MCF 10A (cell line): ENCODE measurements at regions not wholly inside any gene's neighbourhood (a gene's known extent, or its start where the extent isn't known, plus 50 kb on each side); places are given as distances from the start of the nearest gene placed in this dataset.

Experiments used
- BruUV-seq: library from RNA; stranded (reverse); fragments of 400-500 nt; replicated peaks from 2 replicates; lab custom pipeline; 2021; lab: Mats Ljungman, UMichigan
- CTCF ChIA-PET: fragments of 300-600 bp; sonication (Branson Sonifier 250); formaldehyde crosslinking; extraction: SDS; loops from one replicate; lab custom pipeline; 2021; ENCODE audit warnings: antibody characterized with exemption, inconsistent platforms; lab: Yijun Ruan, JAX
- POLR2A ChIA-PET: fragments of 300-600, 350-650 bp; sonication (Branson Sonifier 250); formaldehyde crosslinking; extraction: SDS; loops from one replicate; lab custom pipeline; 2020; ENCODE audit warnings: antibody characterized with exemption, inconsistent platforms; lab: Yijun Ruan, JAX
- DNase-seq: peaks from one replicate; pipeline ENCODE4 v3.0.0-alpha.2; 2018; ENCODE audit not compliant: unreplicated experiment
- H3K27ac Mint-ChIP-seq: one replicate; pipeline ENCODE4 v1.8.0; 2022; ENCODE audit warnings: mild to moderate bottlenecking, low read depth, mixed read lengths; ENCODE audit not compliant: unreplicated experiment
- H3K27me3 Mint-ChIP-seq: one replicate; pipeline ENCODE4 v1.8.0; 2022; ENCODE audit warnings: mixed read lengths; ENCODE audit not compliant: insufficient read depth, unreplicated experiment
- H3K36me3 Mint-ChIP-seq: one replicate; pipeline ENCODE4 v1.8.0; 2022; ENCODE audit warnings: mild to moderate bottlenecking, moderate library complexity, mixed read lengths; ENCODE audit not compliant: insufficient read depth, unreplicated experiment
- H3K4me1 Mint-ChIP-seq: one replicate; pipeline ENCODE4 v1.8.0; 2022; ENCODE audit warnings: mixed read lengths; ENCODE audit not compliant: insufficient read depth, unreplicated experiment
- H3K4me3 Mint-ChIP-seq: one replicate; pipeline ENCODE4 v1.8.0; 2022; ENCODE audit warnings: mild to moderate bottlenecking, moderate library complexity, mixed read lengths; ENCODE audit not compliant: unreplicated experiment
- H3K9me3 Mint-ChIP-seq: one replicate; pipeline ENCODE4 v1.8.0; 2022; ENCODE audit warnings: mixed read lengths; ENCODE audit not compliant: unreplicated experiment
- intact Hi-C: fragments of 100-400 bp; cut with micrococcal nuclease; formaldehyde crosslinking; loops from 2 replicates; pipeline ENCODE4 v1.14.1; 2022
- TF ChIP-seq, protein P1 (sequence below): fragments of 200-600 bp; IDR thresholded peaks from one replicate; pipeline ENCODE4 v1.8.0; 2022; ENCODE audit warnings: antibody characterized with exemption, mild to moderate bottlenecking; ENCODE audit not compliant: unreplicated experiment

DNA sequence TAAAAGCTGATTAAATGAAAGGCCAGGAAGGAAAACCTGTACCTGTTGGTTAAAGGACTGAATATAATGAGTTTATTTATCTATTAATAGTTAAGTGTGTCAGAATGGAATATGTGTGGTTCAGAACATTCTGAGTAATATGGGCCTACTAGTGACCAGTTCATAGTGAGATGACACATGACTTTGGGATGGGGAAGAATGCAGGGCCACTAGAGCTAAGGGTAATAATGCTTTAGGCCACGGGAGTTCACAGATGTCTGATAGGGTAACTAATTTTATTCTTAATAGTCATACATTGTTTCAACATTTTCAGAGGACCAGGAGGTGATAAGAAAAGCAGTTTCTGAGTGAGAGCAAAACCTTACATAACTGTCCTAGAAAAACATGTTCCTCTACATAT, 247.8 kb upstream of the OR4E1 start:
- Mint-ChIP-seq H3K36me3 (no peaks in the 10 kb centered on the region), H3K4me1 (peaks cover 6% of the 10 kb centered on the region), H3K27me3 (peaks cover 77% of the 10 kb centered on the region), H3K27ac (no peak overlapping the region), H3K4me3 (no peak overlapping the region), H3K9me3 (no peaks in the 10 kb centered on the region)
- ChIA-PET POLR2A (no interaction called here), CTCF (interaction anchor here (0.7 to 4.2 kb wide), 7 partner anchors 8 to 1103 kb away, joined by 3 to 36 read pairs (median 3); no protein-coding TSS in a partner anchor)
- DNase-seq, result no peak
- TF ChIP-seq, protein P1, sequence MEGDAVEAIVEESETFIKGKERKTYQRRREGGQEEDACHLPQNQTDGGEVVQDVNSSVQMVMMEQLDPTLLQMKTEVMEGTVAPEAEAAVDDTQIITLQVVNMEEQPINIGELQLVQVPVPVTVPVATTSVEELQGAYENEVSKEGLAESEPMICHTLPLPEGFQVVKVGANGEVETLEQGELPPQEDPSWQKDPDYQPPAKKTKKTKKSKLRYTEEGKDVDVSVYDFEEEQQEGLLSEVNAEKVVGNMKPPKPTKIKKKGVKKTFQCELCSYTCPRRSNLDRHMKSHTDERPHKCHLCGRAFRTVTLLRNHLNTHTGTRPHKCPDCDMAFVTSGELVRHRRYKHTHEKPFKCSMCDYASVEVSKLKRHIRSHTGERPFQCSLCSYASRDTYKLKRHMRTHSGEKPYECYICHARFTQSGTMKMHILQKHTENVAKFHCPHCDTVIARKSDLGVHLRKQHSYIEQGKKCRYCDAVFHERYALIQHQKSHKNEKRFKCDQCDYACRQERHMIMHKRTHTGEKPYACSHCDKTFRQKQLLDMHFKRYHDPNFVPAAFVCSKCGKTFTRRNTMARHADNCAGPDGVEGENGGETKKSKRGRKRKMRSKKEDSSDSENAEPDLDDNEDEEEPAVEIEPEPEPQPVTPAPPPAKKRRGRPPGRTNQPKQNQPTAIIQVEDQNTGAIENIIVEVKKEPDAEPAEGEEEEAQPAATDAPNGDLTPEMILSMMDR, result no peak
- no TSS peak for BruUV-seq
- intact Hi-C loops, result no loop called here

DNA sequence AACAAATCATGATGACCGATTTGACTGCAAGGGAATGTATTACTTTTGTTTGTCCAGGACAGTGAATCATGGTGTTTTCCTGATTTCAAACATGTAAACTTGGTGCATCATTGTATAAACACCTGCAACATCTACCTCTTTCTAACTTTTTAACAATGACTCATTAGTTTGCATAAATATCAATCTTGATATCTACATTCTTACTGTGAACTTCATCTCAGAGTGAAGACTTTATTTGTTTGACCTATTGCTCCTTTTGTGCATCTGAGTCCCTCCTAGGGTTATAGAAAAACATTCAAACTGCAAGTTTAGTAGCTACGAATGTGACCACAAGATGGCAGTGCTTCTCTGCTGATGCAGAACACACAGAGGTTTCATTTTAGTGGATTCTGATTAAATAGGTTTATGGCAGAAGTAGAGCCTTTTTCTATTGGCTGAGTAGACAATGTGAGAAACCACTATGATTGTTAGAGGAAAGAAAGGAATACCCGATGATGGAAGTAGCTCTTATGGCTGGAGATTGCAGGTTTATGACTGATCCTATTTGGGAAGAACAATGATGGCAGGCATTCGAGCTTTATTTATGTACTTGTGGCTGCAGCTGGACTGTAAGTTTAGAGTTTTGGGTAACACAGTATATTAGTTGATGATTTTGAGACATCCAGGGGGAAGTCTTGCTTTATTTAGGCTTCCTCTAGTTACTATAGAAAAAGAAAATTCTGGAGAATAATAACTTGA, 244.2 kb upstream of the OR4E1 start:
- no peaks in the 10 kb centered on the region for H3K36me3 Mint-ChIP-seq
- no peak overlapping the region for H3K27ac Mint-ChIP-seq
- H3K9me3 Mint-ChIP-seq, result no peaks in the 10 kb centered on the region
- H3K4me1 Mint-ChIP-seq, result peaks cover 11% of the 10 kb centered on the region
- POLR2A ChIA-PET, result no interaction called here
- CTCF ChIA-PET, result interaction anchor here (0.5 to 4.2 kb wide), 41 partner anchors 8 to 1988 kb away, joined by 3 to 36 read pairs (median 3); no protein-coding TSS in a partner anchor
- peak; percentile 46 for DNase-seq
- TF ChIP-seq, protein P1, result peak; percentile 83
- BruUV-seq, result no TSS peak
- peak overlapping the region; percentile 12 for H3K4me3 Mint-ChIP-seq
- peaks cover 54% of the 10 kb centered on the region for H3K27me3 Mint-ChIP-seq
- intact Hi-C loops, result no loop called here

DNA sequence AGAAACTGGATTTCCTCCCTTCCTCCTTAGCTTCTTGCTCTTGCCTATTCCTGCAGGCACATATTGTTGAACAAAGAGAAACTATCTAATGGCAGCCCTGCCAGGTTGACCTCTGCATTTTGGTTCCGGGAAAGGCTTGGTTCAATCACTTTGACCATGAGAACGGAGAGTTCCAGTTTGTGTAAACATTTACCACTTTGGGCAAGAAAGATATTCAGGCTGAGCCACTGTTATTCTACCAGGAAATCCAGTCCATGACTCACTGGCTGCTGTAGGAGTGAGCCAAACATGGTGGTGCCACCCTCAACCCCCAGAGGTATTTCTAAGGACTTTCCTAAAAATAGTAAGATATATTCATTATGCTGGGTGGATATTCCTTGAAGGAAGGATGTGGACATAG, 242.2 kb upstream of the OR4E1 start:
- ChIA-PET POLR2A (no interaction called here), CTCF (interaction anchor here (0.5 to 1.1 kb wide), 3 partner anchors 10 to 240 kb away, joined by 3 read pairs; no protein-coding TSS in a partner anchor)
- intact Hi-C loops, result no loop called here
- no TSS peak for BruUV-seq
- TF ChIP-seq, protein P1, result no peak
- DNase-seq, result peak; percentile 17
- no peak overlapping the region for H3K27ac Mint-ChIP-seq
- H3K27me3 Mint-ChIP-seq, result peaks cover 54% of the 10 kb centered on the region
- peaks cover 11% of the 10 kb centered on the region for H3K4me1 Mint-ChIP-seq
- H3K9me3 Mint-ChIP-seq, result no peaks in the 10 kb centered on the region
- H3K4me3 Mint-ChIP-seq, result no peak overlapping the region
- H3K36me3 Mint-ChIP-seq, result no peaks in the 10 kb centered on the region

- no TSS peak for BruUV-seq
- intact Hi-C loops, result no loop called here
- ChIA-PET CTCF (interaction anchor here (0.6 to 1.5 kb wide), 7 partner anchors 9 to 187 kb away, joined by 3 to 5 read pairs (median 3); no protein-coding TSS in a partner anchor), POLR2A (no interaction called here)
- DNase-seq, result peak; percentile 69
- Mint-ChIP-seq H3K4me1 (peaks cover 11% of the 10 kb centered on the region), H3K36me3 (no peaks in the 10 kb centered on the region), H3K27me3 (peaks cover 54% of the 10 kb centered on the region), H3K9me3 (no peaks in the 10 kb centered on the region), H3K27ac (no peak overlapping the region), H3K4me3 (no peak overlapping the region)
- TF ChIP-seq, protein P1, result peak; percentile 56
Measured at GRCh38 chr14:21913759-21914158, 240.1 kb upstream of the OR4E1 start.
